Coronary artery (tissue), 2 donors: ENCODE measurements at regions not wholly inside any gene's neighbourhood (a gene's known extent, or its start where the extent isn't known, plus 50 kb on each side); places are given as distances from the start of the nearest gene placed in this dataset.

Experiments used
- DNase-seq: peaks from one replicate; pipeline ENCODE4 v3.0.0-alpha.2; 2017; ENCODE audit warnings: low spot score
- H3K27ac ChIP-seq, 2 donors: fragments of 200-600 bp; sonication (generic); one replicate each; pipeline ENCODE4 v1.5.1; 2016 to 2019
- H3K4me3 ChIP-seq: fragments of 200-600 bp; sonication (generic); 2 replicates; pipeline ENCODE4 v1.5.1; 2016; ENCODE audit warnings: mild to moderate bottlenecking, moderate library complexity
- TF ChIP-seq, protein P1 (sequence below): fragments of 200-600 bp; sonication (generic); IDR thresholded peaks from one replicate; pipeline ENCODE4 v1.5.1; 2019; ENCODE audit warnings: antibody characterized with exemption

DNA sequence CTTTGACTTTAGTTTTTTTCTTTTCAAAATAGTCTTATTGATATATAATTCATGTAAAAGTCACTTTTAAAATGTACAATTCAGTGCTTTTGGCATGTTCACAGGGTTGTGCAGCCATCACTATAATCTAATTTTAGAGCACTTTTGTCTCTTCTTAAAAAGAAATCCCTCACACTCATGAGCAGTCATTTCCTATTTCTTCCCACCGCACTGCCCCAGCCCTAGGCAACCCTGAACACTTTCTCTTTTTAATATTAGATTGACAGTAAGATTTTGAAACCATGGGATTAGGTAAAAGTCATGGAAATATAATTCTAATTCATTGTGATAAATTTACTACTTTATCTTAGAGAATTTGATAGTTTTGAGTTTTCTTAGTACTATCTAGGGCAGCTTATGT, 309.4 kb downstream of the UTRN start:
- Histone ChIP-seq H3K4me3 (no peak overlapping the region), H3K27ac (no peak overlapping the region)
- TF ChIP-seq, protein P1, sequence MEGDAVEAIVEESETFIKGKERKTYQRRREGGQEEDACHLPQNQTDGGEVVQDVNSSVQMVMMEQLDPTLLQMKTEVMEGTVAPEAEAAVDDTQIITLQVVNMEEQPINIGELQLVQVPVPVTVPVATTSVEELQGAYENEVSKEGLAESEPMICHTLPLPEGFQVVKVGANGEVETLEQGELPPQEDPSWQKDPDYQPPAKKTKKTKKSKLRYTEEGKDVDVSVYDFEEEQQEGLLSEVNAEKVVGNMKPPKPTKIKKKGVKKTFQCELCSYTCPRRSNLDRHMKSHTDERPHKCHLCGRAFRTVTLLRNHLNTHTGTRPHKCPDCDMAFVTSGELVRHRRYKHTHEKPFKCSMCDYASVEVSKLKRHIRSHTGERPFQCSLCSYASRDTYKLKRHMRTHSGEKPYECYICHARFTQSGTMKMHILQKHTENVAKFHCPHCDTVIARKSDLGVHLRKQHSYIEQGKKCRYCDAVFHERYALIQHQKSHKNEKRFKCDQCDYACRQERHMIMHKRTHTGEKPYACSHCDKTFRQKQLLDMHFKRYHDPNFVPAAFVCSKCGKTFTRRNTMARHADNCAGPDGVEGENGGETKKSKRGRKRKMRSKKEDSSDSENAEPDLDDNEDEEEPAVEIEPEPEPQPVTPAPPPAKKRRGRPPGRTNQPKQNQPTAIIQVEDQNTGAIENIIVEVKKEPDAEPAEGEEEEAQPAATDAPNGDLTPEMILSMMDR: no peak
- DNase-seq: no peak

DNA sequence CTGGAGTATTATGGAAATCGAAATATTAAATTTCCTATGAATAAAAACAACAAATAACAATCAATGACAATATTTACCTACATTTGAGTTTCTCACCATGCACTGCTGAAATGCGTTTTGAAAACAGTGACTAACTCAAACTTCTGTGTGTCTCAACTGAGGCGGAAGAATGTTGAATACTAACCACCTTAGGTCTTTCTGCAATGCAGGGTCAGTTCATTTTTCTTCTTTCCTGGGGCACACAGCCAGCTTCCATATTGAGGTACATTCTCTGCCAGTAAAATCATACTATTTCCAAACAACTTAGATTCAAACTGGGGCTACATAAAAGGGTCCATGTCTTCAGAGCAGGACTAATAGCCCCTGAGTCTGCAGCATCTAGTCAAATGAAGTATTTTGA, 310.1 kb downstream of the UTRN start:
- Histone ChIP-seq H3K27ac (no peak overlapping the region), H3K4me3 (no peak overlapping the region)
- TF ChIP-seq, protein P1: no peak
- no peak for DNase-seq

DNA sequence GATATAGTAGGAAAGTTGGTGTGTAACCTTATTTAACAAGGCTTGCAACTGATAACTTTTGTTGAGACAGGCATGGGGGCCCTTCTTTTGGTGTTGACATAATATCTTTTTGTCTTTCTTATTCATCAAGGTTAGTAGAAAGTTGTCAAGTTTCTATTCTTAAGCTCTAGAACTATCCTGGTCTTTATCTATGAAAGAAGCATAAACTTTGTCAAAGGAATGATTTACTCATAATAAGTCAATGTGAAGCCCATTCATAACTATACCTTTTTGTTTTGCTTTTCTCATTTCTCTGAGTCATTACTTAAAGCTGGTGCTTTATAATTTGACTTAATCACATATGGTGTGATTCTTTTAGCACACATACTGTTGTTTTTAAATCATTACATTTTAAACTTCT, 312.4 kb downstream of the UTRN start:
- TF ChIP-seq, protein P1: no peak

DNA sequence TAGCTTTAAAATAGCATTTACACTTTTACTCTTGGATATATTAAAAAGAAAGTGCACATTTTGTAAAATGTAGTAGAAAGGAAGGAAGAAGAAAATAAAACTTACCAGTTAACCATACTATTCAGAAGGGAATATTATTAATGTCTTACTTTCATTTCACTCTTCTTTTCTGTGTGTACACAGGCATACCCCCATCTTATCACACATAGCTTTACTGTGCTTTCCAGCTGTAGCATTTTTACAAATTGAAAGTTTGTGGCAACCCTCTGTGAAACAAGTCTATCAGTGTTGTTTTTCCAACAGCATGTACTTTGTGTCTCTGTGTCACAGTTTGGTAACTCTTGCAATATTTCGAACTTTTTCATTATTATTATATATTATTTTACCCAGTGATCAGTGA, 314.5 kb downstream of the UTRN start:
- TF ChIP-seq, protein P1: no peak
- Histone ChIP-seq H3K4me3 (no peak overlapping the region), H3K27ac (no peak overlapping the region)
- no peak for DNase-seq

More for the DNA sequence above, 312.4 kb downstream of the UTRN start:
- Histone ChIP-seq H3K27ac (no peak overlapping the region), H3K4me3 (no peak overlapping the region)
- DNase-seq: no peak

DNA sequence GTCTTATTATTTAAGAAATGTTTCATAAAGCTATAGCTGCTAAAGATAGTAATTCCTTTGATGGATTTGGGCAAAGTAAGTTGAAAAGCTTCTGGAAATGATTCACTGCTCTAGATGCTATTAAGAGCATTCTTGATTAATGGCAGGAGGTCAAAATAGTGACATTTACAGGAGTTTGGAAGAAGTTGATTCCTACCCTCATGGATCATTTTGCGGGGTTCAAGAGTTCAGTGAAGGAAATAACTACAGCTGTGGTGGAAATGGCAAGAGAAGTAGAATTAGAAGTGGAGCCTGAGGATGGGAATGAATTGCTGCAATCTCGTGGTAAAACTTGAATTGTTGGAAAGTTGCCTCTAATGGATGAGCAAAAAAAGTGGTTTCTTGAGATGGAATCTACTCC, 316.1 kb downstream of the UTRN start:
- DNase-seq: no peak
- no peak overlapping the region for H3K4me3 ChIP-seq
- TF ChIP-seq, protein P1: no peak
- no peak overlapping the region for H3K27ac ChIP-seq

DNA sequence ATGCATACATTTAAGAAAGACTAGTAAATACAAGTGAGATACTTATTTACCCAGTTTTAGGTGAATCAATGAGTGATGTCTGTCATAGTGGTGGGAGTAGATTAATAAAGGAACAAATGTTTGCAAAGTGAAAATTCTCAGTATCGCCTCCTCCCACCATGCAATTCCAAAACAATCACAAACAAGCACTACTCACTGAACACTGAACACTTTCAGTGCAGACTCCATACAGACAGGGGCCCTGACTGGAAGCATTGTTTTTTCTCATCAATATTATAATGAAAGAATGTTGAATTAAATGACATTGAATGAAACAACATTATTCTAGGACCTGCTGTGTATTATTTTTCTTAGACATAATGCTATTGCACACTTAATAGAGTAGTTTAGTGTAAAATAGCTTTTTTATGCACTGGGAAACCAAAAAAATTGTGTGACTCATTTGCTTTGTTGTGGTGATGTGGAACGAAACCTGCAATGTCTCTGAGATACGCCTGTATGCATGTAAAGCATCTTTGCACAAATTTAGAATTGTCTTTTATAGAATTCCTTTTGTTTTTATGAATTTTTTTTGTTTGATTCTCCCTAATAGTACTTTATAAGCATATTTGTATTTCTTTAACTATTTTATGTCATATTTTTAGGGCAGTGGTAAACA, 317.5 kb downstream of the UTRN start:
- no peak for DNase-seq
- Histone ChIP-seq H3K27ac (no peak overlapping the region), H3K4me3 (no peak overlapping the region)
- TF ChIP-seq, protein P1: no peak

DNA sequence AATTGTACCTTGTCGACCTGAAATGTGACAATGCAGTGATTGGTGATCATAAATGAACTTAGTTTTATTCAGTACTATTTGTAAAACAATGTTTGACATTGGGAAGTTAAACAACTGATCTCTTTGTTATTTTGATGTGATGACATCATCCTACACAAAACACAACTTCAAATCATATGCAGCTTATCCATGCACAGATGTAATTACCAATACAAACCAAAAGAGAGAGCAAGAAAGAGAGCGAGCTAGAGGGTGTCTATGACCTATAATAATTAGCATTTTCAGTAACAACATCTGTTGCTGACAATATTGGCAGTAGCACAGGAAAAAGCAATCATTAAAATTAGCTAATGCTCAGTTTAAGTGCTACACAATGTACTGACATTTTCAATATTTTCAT, 320.9 kb downstream of the UTRN start:
- Histone ChIP-seq H3K4me3 (no peak overlapping the region), H3K27ac (no peak overlapping the region)
- no peak for DNase-seq
- TF ChIP-seq, protein P1: no peak
